GM19468 (cell line): ENCODE measurements at regions not wholly inside any gene's neighbourhood (a gene's known extent, or its start where the extent isn't known, plus 50 kb on each side); places are given as distances from the start of the nearest gene placed in this dataset.

ENCODE experiments used
- ATAC-seq: cut with Tn5 transposase; IDR thresholded peaks from one replicate; pipeline ENCODE4 v1.9.1; 2021; ENCODE audit warnings: mild to moderate bottlenecking, moderate library complexity, moderate number of reproducible peaks; ENCODE audit not compliant: unreplicated experiment; ENCODE audit errors: extremely low read depth

DNA sequence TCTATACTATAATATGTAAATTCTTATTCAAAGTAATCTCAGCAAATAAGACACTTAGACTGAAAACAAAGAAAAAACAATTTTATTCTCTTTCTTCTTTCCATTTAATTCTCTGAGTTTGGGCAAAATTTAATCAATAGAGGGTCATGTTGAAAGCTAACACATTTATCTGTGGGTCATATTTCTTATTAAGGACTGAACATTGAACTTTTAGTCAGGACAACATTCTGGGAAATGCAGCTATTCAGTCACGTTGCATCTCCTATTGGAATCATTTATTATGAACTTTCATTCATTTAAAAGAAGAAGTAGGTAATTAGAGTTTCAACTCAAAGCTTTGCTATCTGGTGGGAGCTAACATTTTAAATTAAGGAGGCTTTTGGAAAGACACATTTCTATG is 372.5 kb downstream of the MAN2A1 start:
- ATAC-seq: no peak

DNA sequence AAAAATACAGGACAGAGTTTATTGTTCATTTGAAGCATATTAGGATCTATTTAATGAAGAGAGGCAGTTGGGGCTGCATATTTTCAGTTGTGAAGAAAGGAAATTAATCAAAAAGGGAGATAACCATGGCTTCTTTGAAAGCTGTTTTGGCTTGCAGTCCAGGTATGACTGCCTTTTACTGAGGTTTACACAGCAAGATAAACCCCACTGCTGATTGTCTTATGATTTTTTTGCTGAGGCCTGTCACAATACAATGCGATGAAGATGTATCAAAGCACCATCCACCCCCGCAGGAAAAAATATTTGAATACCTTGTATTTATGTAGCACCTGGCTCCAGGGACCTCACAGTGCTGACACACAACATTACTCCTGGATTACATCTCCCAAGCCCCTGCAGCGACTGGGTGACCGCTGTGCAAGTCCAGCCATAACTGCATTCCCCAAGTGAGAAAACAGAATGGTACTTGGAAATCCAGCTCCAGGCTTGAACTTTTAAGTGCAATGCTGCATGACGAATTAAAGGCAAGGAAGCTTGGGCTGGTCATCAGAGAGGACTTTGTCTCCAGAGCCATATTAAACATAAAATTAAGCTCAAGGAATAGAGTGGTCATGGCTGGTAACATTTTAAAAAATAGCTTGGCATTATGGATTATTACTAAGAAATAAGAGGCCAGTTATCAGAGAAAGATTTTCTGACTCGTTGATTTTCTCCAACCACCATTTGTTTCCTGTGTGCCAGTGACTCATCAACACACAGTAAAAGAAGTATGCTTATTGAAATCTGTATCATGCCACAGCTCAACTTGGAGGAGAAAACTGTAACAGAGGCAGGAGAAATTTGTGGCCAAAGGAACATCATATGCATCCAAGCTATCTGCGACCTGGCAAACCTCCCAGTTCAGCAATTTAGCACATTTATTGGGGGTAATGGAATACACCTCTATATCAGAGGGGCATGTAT is 374.2 kb downstream of the MAN2A1 start:
- ATAC-seq: no peak

DNA sequence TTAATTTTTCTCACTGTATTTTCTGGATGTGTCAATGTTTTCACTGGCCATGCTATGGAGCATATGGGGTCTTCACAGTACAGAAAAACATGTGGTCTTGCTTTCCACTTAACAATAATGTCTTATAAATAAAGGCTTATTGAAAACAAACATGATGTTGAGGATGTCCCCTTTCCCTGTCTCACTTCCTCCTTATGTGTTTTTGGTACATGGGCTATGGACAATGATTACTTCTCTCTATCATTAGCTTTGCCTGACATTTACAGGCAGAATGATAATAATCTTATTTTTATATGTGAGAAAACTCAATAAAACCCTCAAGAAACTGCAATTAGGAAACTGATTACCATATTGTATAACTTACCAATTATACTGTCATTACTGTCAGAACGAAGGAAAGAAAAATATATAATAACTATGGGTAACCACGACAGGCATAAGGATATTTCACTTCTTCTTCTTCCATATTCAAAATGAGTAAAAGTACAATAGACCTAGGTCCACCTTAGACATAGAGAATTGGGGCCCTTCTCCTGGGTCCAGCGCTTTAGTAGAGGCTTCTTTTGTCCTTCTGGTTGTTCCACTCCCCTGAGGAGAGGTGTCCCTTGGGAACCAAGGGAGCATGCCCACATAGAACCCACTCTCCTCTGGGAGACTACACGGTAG is 375.0 kb downstream of the MAN2A1 start:
- ATAC-seq: no peak

DNA sequence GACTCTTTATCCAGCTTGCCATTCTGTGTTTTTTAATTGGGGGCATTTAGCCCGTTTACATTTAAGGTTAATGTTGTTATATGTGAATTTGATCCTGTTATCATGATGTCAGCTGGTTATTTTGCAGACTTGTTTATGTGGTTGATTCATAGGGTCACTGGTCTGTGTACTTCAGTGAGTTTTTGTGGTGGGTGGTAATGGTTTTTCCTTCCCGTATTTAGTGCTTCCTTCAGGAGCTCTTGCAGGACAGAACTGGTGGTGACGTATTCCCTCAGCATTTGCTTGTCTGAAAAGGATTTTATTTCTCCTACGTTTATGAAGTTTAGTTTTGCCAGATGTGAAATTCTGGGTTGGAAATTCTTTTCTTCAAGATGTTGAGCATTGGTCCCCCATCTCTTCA is 381.1 kb downstream of the MAN2A1 start:
- ATAC-seq: no peak

DNA sequence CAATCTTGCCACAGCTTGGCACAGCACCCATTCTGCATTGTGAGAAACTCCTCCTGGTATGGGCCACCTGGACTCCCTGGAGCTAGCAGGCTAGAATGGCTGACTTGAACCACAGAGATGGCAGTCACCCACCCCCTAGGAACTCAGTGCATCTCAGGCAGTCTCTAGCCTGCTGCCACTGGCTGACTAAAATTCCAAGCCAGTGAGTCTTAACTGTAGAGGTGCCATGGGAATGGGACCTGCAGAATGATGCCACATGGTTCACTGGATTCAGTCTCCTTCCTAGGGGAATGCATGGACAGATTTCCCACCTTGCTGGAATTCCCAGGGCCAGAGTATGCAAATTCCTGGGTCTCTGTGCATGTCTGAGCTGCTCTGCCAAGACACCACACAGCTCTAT is 382.9 kb downstream of the MAN2A1 start:
- ATAC-seq: no peak

DNA sequence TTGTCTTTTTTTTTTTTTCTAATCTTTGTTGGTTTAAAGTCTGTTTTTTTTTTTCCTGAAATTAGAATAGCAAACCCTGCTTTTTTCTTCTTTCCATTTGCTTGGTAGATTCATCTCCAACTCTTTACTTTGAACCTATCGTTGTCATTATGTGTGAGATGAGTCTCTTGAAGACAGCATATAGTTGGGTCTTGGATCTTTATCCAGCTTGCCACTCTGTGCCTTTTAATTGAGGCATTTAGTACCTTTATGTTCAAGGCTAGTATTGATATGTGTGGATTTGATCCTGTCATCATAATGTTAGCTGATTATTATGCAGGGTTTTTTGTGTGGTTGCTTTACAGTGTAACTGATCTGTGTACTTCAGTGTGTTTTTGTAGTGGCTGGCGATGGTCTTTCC is 383.8 kb downstream of the MAN2A1 start:
- ATAC-seq: no peak

DNA sequence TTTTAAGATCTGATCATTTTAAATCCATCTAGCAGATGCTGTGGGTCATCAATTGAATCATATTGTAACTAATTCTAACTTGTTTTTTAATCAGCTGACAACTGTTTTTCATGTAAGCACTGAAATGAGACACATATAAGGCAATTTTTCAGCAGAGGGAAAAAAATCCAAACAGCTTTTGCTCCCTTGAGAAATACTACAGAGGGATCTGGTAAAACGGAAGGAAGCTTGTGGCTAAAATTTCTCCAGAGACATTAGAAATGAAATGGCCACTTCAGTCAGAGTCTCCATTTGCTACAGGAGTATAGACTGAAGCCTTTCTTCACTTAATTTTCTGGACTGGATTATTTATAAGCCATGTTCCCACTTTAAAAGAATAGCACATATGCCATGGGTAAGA is 385.9 kb downstream of the MAN2A1 start:
- no peak for ATAC-seq

DNA sequence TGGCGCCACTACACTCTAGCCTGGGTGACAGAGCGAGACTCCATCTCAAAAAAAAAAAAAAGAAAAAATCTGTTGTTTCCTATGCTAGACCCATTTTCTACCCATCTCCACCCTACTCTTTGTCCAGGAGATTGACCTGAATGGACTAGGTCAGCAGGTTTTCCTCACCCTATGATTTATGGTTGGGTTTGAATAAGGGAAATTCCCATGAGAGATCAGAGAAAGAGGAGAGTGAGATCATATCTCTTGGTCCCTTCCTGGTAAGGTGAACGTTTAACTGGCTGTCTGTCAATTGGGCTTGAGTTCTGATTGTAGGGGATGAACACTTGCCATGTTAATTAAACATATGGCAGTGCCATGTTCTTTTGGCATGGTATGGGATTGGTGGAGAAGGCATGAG is 387.4 kb downstream of the MAN2A1 start:
- no peak for ATAC-seq

DNA sequence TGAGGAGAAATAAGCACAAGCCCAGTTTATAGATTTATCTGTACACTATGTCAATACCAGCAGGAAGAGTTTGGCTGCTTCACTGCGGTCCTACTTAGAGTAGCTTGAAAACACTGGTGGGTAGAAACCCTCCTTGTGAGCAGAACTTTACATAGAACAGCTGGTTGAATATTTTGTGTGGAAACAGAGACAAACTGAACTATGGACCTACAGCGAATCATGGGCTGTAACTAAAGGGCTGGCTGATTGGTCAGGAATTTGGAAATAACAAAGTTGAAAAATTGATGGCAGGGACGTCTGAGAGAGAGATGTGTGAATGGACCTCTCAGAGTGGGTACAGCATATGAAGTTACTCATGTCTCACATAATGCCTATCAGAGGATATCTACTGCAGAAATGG is 392.5 kb downstream of the MAN2A1 start:
- ATAC-seq: no peak

DNA sequence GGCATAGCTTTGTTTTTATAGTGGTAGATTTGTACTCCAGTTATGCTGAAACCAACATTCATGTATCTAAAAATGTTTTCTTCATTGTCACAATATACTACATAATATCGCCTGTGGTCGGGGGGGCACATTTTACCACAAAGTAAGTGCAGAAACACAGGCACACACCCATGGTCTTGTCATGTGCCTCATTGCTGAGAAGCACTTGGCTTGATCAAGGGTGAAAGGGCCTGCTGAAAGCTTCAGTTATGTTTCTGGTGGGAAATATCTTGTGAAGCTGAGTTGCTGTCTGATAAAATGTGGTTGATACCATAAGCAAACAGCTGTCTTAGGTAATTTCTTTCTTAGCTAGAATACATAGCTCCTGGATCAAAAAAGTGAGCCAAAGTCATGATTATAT is 393.1 kb downstream of the MAN2A1 start:
- ATAC-seq: no peak

DNA sequence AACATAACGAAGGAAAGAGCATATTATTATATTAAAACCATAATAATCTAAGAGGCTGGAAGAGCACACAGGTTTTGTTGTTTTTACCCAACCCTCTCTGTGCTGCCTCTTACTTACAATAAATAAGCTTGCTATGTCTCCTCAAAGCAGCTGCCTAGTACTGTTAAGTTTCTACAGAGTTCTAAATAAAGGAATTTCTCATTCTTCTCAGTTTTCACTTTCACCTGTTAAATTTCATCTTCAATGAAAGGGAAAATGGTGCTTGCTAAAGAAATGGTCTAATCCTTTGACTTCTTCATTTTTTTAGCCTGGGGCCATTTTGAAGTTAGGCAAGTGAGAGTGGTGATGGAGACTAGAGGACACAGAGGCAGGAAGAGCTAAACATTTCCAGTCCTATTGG is 396.1 kb downstream of the MAN2A1 start:
- ATAC-seq: no peak

DNA sequence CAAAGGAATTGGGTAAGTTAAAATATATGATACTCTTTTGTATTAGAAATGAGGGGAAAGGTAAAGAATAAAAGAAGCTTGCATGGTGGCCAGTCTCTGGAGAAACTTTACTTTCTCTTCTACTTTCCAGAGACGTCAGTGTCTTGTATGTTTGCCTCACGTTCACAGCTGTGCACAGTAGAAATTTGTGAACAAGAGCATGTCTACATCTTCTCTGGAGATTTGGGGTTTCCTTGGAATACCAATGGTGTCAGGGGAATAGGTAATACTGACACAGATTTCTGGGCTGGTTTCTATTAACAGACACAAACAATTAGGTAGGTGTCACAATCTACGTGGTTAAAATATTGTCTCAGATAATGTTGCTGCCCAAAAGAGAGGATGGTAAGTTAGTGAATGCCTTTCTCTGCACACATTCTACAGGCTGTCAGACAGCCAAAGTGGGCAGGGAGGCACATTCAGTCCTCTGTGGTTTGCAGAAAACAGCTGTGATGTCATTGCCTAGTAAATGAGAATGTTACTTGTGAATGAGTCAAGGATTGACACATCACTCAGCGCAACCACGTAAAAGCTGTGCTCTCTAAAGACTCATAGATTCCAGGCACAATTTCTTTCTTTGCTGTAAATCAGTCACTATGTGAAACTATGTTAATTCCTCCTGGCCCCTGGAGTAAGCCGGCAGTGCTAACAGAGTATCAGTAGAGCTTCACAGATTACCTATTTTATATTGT is 397.1 kb downstream of the MAN2A1 start:
- no peak for ATAC-seq

DNA sequence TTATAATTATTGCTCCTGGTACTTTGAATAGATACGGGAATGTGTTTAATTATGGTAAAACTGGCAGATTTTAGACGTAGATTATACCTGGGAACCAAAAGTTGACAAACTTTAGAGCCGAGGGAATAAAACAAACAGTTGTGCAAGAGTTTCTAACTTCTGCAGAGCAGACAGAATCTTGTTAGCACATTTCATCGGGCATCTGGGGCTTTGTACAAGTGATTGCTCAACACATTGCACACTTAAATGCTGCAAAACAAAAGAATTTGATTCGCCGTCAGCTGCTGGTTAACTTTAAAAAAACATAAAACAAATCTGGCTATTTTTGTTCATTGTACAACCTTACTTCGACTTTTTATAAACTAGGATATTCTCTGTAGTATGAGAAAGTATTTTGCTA is 398.1 kb downstream of the MAN2A1 start:
- no peak for ATAC-seq

DNA sequence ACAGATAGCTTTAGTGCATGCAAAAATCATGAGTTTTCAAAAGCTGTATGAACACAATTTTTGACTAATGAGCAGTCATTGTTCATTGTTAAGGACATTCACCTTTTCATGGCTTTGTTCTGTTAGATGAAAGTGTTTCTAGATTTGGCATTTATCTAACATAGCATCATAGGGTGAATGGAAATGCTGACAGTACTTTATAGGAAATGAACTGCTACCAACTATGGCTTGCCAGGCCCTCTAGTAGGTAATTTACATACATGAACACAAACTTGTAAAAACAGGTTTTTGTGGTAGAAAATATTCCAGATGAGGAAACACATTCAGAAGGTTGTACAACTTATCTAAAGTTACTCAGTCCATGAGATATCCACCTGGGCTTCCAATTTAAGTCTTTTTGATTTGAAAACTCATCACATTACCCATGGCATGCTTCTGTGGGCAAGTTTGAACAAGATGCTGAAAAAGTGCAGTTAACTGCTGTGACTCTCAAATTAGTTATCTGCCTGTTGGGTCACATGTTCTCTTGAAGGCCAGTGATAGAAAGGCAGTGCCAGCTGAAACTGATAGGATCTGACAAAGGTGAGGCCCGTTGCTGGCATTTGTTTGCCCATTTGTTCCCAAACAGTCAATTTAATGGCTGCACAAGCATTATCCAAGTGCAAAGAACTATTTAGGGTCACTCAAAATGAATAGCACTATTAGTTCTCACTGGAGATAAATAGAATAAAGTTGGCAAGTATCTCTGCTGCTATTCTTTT is 399.1 kb downstream of the MAN2A1 start:
- no peak for ATAC-seq

DNA sequence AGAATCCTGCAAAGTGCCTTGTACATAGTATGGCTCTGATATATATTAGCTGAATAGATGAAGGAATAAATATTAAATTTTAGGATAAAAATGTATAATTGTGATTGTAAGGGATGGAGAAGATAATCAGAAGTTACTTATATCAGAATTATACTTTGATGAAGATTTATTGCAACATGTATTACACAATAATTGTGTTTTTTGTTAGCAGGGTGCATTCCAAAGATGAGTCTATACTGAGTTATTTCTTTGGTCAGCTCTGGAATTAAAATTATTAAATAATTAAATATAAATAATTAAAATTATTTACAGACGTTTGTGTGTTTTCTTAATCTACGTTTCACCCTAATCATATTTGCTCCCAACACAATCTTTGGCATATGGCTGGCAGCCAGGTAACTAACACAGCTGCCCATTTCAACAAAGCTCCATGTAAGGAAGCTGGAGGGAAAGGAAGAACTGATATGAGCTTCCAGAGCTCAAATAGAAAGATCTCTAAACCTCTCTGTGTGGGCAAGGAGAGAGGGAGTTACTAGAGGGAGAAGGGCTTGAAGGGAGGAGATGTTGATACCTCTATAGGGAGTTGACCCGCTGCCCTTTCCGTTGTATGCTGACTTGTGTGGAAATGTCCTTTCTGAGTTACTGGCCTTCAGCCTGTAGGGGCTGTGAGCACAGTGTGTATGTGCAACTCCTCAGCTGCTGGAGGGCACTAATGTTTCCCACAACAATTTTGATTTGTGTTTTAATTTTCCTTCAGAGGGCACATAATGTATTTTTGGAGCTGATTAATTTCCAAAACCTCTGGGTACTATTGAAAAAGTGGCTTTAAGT is 403.4 kb downstream of the MAN2A1 start:
- ATAC-seq: no peak

DNA sequence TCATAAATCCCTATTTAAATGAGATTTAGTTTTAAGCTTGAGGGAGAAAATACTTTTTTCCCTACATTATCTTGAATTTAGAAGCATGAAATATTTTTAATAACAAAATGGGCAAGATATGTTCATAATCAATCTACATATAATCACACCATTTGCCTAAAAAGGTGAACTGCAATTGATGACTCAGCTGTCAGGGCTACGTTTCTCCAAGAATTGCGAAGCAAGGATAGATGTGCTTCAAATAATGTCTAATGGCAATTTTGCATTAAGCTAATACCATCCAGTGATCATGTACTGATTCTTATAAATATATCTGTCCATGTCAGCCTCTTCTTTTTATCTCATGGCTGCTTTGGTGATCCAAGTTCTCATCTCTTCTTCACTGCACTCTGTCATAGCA is 404.4 kb downstream of the MAN2A1 start:
- no peak for ATAC-seq

DNA sequence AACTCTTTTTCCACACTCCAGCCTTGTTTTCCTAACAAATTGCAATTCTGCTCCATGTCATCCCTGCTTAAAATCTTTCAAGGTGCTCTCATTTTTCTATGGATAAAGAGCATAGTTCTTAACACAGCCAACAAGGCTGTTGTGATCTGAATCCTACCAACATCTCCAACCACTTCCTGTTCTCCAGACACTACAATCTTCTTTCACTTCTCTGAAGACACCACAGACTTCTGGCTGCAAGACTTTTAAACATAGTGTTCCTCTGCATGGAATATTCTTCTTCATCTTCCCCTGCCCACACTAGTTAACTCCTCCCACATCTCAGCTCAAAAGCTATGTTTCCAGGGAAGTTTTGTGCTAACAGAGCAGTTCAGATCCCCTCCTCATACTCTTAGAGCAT is 404.8 kb downstream of the MAN2A1 start:
- ATAC-seq: no peak

DNA sequence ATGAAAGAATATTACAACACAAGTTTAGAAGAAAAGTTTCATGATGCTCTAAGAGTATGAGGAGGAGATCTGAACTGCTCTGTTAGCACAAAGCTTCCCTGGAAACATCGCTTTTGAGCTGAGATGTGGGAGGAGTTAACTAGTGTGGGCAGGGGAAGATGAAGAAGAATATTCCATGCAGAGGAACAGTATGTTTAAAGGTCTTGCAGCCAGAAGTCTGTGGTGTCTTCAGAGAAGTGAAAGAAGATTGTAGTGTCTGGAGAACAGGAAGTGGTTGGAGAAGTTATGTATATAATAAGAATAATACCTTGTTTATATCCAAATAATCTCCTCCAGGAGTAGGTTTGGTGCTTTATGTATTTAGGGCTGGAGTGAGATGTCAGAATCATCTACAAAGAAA is 406.7 kb downstream of the MAN2A1 start:
- no peak for ATAC-seq

DNA sequence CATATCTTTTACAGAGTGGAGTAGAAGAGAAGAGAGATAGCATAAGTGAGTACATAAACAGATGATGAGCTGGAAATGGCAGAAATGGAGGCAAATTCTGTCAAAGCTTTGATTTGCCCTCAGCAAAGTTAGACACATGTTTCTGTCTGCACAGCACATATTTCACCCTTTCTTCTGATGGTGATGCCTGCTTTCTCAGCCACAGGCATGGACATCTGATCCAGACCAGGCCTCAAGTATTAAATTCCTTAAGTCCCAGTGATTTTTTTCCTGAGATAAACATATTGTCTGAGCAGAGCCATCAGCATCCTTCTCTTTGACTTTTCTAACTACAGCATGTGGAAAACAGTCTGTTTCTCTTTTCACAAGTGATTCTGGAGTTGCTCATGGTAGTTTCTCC is 409.8 kb downstream of the MAN2A1 start:
- no peak for ATAC-seq
